Stimulated activated CD4-positive, alpha-beta T cell treated with anti-CD3 and anti-CD28 coated beads, Interleukin-4, amount 100 ng/mL, for 1 hour (primary cell): ENCODE measurements at regions not wholly inside any gene's neighbourhood (a gene's known extent, or its start where the extent isn't known, plus 50 kb on each side); places are given as distances from the start of the nearest gene placed in this dataset.
"Not testable (repeated sequence)": the region's sequence is repeated elsewhere in the genome, so short reads cannot be mapped to it uniquely, and the experiment has no call there.

Experiments
- DNase-seq: peaks from one replicate; pipeline ENCODE4 v3.0.0-alpha.2; 2020

- DNase-seq: not testable (repeated sequence)
These were observed 472.3 kb upstream of the PHF14 start for GRCh38 chr7:10501206-10501884.

DNA sequence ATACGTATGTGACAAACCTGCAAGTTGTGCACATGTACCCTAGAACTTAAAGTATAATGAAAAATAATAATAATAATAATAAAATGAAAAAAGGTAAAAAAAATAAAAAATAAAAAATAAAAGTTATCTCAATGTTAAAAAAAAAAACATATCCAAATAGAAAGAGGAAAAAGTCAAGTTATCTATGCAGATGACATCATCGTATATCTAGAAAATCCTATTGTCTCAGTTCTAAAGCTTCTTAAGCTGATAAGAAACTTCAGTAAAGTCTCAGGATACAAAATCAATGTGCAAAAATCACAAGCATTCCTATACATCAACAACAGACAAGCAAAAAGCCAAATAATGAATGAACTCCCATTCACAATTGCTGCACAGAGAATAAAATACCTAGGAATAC, 466.6 kb upstream of the PHF14 start:
- no peak for DNase-seq

- no peak for DNase-seq
These were observed 452.4 kb upstream of the PHF14 start for GRCh38 chr7:10521306-10521705.

GRCh38 chr7:10533429-10533828, 440.2 kb upstream of the PHF14 start:
- not testable (repeated sequence) for DNase-seq

DNA sequence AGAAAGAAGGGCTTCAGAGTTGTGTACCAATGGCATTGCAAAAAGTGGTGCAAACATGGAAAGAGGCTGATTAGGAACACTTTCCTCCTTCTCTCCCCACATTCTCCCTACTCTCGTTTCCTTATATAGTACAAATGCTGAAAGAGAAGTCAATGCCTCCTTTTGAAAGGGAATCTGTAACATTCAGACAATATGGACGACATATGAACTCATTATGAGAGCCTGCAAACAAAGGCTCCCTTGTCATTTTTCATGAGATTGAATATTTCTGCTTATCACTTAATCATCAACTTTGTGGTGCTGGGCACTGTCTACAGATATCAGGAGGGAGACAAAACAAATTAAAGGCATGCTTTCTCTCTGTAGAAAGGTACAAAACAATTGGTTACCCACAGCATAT, 437.1 kb upstream of the PHF14 start:
- no peak for DNase-seq

DNA sequence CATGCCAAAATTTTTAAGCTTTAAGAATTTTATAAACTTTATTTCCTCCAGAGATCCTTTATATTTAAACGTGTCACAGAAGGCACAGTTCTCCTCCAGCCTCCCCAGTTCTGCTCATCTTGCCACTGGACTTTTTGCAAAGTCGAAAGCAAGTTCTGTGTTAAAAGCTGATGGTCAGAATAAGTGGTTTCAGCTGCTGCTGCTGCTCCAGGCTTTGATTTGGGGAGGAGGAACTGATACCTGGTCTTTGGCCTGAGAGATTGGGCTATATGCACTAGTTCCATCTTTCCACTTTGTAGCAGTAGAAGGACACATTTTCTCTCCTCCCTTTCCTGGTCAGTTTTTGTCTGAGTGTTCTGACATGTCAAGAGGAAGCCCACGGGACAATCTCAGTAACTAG, 435.9 kb upstream of the PHF14 start:
- DNase-seq: no peak

DNA sequence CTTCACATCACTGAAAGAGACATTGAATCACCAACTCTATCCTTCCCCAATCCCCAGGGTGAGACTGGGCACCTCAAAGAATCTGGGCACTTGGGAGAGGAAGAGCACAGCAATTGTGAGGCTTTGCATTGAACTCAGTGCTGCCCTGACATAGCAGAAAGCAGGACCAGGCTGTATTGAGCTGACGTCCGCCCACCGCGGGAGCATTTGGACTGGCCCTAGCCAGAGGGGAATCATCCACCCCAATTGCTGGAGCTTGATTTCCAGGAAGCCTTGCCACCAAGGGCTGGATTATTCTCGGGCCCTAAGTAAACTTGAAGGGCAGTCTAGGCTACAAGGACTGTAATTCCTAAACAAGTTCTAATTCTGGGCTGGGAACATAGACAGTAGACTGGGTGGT, 416.3 kb upstream of the PHF14 start:
- DNase-seq: no peak

DNA sequence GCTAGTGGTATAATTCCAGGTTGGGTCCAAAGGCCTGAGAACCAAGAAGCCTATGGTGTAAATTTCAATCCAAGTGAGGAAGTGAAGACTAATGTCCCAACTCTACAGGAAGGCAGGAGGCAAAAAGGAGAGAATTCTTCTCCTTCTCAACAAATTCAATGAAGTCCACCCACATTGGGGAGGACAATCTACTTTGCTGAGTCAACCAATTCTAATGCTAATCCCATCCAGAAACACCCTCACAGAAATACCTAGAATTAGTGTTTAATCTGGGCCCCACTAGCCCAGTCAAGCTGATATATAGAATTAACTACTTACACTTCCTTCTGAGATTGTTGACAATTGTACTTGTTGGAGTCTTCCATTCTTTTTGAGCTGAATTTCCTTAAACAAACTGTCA, 413.2 kb upstream of the PHF14 start:
- DNase-seq: no peak

DNA sequence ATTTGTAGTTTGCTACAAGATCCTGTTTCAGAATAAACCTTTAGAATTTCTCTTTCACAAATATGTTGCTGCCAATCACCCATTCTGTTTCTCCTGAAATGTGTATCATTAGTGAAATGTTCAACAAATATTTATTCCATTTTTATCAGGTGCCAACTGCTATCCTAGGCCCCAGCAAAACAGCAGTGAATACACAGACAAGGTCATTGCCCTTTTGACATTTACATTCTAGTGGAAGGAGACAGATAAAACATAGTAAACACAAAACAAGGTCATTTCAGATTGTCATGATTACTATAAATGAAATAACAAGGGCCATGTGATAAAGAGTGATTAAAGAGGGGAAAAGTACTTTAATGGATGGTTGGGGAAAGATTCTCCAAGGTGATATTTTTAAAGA, 404.8 kb upstream of the PHF14 start:
- DNase-seq: no peak

DNA sequence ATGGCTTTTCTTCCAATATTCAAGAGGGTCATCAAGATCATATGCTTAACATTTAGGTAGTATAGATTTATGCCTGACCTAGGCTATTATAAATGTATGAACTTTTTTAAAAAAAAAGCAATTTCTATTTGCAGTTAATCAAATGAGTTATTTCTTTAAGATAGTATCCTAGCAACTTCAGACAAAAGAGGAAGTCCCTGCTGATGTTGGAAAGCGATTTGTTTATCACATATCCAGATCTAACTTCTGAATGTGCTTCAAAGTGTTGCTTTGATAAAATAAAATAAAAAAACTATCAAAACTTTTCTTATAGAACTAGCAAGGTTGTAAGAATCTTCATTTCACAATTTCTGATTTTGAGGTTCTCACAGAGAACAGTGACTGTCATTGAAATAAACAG, 401.9 kb upstream of the PHF14 start:
- no peak for DNase-seq

- no peak for DNase-seq
These were observed 395.8 kb upstream of the PHF14 start for GRCh38 chr7:10577866-10578374.

DNA sequence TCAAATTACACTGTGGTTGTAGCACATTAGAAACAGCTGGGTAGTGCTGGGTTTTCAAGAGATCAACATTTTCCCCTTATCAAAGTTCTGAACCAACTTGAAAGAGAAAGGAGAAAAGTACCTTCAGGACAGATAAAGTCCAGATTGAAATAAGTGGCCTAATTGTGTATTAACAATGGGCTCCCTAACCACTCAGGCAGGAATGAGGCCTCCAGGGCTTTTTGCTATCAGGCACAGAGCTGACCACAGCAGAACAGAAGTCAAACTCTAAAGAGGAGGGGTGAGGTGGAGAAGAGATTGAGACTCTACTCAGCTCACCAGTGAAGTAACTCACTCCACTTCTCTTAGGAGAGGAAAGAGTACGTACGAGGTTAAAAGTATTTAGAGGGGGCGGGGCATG, 394.1 kb upstream of the PHF14 start:
- DNase-seq: no peak

DNA sequence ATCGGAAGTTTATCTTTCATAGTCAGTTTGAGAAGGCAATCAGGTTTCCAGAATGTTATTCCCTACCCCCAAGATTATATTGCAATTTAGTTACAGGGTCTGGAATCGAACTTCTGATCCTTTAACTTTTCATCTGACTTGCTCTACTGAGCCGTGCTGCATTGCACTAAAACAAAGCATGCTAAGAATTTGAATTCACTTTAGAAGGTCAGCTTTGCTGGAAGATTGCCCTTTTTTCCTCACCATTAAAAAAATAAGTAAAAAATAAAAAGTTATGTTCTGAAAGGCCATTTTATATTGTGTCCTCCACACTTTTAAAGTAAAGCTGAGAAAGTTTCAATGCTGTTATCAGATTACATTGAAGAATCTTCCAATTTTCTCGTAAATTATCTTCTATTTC, 388.8 kb upstream of the PHF14 start:
- DNase-seq: no peak

DNA sequence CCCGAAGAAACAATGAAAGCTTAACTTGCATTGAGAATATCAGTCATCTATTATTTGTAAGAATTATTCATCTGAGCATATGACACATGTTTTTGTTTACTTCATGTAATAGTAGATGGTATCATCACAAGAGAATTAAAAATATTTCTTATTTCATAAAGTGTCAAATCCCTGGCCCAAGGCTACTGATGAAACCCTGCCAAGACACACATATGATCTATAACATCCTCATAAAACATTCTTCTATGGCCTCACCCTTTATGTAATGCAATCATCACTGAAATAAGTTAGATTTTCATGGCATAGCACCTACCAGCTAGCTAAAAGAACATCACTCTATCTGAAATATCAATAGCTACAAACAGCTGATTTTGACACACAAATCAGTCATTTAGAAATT, 385.6 kb upstream of the PHF14 start:
- no peak for DNase-seq

DNA sequence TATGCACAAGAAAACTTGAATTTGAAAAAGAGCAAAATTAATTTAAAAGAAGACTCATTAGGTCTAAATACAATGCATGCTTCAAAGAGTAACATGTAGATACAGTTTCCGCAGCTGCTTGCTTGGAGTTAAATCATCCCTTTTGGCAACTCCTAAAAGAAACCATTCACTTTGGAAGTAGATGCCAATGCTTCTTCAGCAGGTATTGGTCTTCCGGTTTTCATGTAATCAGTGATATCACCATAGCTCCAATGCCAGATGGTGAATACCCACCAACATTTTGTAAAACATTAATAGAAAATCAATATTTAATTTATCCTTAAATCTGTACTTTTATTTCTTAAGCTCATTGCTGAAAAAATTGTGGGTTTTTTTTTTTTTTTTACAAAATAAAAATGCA, 381.1 kb upstream of the PHF14 start:
- DNase-seq: no peak

DNA sequence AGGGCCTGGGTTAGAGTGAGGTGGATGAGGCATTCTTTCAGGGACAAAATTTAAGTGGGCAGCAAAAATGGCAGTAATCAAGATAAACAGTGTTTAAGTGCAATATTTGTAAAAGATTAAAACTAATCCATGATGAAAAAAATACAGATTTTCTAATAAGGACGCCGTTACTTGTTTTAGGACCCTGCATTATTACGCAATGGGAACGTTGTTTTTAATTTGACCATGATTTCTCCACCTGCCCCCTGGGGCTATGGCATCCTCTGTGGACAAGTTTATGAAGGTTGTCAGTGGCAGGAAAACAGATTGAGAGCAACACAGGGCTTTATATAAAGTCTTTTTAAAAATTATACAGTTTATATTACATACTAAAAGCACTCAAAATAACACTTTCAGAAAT, 380.6 kb upstream of the PHF14 start:
- no peak for DNase-seq

DNA sequence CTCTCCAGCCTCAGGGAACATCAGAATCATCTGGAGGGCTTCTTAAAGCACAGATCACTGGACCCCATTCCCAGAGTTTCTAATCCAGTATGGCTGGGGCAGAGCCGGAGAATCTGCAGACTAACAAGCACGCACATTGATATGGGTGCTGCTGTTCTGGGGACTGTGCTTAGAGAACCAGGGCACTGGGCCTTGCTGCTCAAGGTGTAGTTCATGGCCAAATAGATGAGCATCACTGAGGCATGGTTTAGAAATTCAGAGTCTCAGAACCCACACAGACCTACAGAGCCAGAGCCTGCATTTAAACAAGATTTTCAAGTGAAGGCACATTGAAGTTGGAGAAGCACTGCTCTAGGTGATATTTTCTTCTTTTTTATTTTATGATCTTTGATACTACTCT, 376.8 kb upstream of the PHF14 start:
- no peak for DNase-seq

DNA sequence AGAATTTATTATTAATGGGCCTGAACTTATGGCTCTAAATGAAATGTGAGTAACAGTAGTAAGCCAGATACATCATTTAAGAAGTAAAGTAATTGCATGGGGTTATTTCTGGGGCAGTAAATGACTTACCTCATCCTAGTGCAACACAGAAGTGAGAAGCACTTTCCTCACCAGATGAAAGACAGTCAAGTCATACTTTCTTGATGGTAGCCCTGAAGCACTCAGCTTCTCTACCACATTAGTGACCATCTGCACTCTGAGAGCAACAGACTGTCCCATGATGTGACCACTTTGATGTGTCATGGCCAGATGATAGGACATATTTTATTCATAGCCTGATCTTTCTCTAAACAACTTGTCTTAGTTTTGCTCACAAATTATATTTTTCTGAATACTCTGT, 369.5 kb upstream of the PHF14 start:
- DNase-seq: no peak

DNA sequence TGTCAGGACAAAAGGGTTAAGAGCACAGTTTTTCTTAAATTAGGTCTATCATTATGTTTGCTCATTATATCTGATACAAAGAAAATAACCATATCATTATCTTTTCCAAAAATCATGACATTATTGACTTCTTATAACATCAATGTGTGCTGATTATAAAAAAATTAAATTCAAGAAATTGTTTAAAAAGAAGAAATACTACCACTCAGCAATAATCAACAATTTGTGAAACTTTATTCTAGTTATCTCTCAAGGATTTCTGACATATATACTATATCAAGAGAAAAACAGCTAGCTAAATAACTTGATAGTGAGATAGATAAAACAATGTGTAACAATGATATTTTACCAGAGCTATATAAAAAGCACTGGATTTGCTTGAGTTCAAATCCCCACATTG, 360.7 kb upstream of the PHF14 start:
- DNase-seq: no peak

DNA sequence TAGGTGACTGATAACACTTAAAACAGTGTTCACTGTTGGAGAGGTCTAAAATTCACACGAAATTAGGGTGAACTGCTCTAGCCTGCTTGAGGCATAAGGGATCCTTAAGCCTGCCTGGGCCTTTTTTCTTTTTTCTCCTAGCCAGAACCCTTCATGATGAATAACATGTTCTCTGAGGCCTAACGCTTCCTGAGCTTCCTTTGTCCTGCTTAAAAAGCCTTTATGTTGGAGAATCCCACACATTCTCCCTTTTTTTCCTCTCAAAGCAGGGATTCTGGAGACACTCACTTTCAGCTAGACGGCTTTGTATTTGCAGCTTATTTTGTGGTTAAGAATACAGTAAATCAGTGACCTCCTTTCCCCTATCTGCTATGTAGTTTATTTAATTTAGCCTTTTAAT, 354.7 kb upstream of the PHF14 start:
- no peak for DNase-seq

GRCh38 chr7:10632712-10633111, 341.0 kb upstream of the PHF14 start:
- no peak for DNase-seq

DNA sequence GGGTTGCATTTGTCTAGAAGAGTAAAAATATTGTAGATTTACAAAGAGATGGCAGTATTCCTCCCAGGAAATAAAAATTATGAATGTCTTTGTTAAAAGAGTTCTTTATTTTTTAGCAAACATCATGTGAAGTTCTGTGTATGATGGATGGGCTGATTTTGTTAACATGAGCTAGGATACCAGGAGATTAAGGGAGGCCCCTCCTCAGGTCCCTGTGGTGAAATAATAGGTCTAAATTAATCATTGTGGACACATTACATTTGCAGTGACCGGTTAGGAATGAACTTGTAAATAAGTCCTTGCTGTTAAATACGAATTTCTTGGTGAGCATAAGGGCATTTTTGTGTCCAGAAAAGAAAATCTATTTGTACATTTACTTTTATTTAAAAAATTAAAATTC, 339.4 kb upstream of the PHF14 start:
- DNase-seq: no peak

DNA sequence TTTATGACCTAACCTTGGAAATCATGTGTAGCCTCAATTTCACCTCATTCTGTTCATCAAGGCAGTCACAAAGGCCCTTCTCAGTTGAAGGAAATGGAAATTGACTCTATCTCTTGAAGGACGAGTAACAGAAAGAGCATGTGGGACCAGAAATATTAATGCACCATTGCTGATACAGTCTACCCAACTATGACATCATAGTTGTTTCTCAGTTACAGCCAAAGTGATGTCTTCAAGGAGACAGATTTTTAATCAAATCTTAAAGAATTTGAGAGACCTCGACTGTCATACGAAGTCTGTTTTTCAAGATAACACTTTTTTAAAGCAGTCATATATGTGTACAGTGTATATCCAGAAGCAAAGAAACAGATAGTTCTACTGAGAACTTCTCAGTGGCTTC, 335.7 kb upstream of the PHF14 start:
- no peak for DNase-seq

- DNase-seq: no peak
These were observed 330.1 kb upstream of the PHF14 start for GRCh38 chr7:10643545-10643944.

DNA sequence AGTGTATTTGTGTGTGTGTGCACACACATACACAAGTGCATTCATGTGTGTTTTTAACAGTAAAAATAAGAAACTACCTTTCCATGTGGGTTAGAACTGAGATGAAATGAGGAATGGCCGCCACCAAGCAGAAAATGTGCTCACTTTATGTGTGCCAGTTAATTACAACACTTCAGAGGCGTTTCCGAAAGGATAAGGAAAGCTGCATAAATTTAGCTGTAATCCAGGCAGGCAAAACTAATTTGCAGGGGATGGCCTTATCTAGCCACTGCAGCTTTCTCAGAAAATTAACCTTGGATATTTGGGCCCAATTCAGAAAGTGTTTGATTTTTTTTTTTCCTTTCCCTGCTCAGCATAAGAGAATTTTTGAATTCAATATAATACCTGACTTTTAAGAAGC, 328.8 kb upstream of the PHF14 start:
- no peak for DNase-seq

- no peak for DNase-seq
These were observed 327.5 kb upstream of the PHF14 start for GRCh38 chr7:10646194-10646593.
